B cell (primary cell): ENCODE measurements at regions not wholly inside any gene's neighbourhood (a gene's known extent, or its start where the extent isn't known, plus 50 kb on each side); places are given as distances from the start of the nearest gene placed in this dataset.

Source experiments
- ATAC-seq: fragments of 200-7000 bp; cut with Tn5 transposase; one replicate; pipeline ENCODE4 v1.10.0; 2021; ENCODE audit warnings: low read depth, mild to moderate bottlenecking, moderate number of reproducible peaks, moderate library complexity
- CTCF ChIA-PET: fragments of 350-600 bp; sonication (Branson Sonifier 250); formaldehyde crosslinking; loops from one replicate; lab custom pipeline; 2021; ENCODE audit warnings: antibody characterized with exemption, inconsistent platforms; lab: Charles Lee
- POLR2A ChIA-PET: fragments of 350-600 bp; sonication (Branson Sonifier 250); formaldehyde crosslinking; loops from one replicate; lab custom pipeline; 2021; ENCODE audit warnings: antibody characterized with exemption; lab: Charles Lee
- DNase-seq: peaks from one replicate; pipeline ENCODE4 v3.0.0; 2013
- H2AFZ ChIP-seq: 2 replicates; pipeline ENCODE4 v1.6.1; 2012; ENCODE audit warnings: mild to moderate bottlenecking, low read depth, low read length; ENCODE audit not compliant: insufficient read depth, poor library complexity, severe bottlenecking
- H3K27ac ChIP-seq, 2 donors: 1 replicate in 1 of 2; 2 replicates in 1 of 2; pipeline ENCODE4 v1.5.1; 2012 to 2013; ENCODE audit warnings: low read length in 2 of 2, mild to moderate bottlenecking in 2 of 2, moderate library complexity in 1 of 2
- H3K27me3 ChIP-seq, 4 experiments: fragments of 200-600 bp in 1 of 4; sonication (generic) in 1 of 4; replicated peaks in 1 of 4; 1 replicate in 2 of 4; 2 replicates in 2 of 4; pipeline versions ENCODE4 v1.6.1 to v1.7.0; 2013 to 2016; ENCODE audit warnings: low read length in 3 of 4, mild to moderate bottlenecking in 2 of 4, mixed read lengths in 1 of 4, moderate library complexity in 1 of 4; ENCODE audit not compliant: insufficient read depth in 4 of 4, control insufficient read depth in 3 of 4; ENCODE audit errors: control extremely low read depth in 1 of 4
- H3K36me3 ChIP-seq, 2 experiments: replicated peaks in 1 of 2; 1 replicate in 1 of 2; 2 replicates in 1 of 2; pipeline versions ENCODE4 v1.6.1 to v1.7.1; 2013; ENCODE audit warnings: low read length in 1 of 2; ENCODE audit not compliant: insufficient read depth in 2 of 2, control insufficient read depth in 1 of 2; ENCODE audit errors: control extremely low read depth in 1 of 2, extremely low read depth in 1 of 2
- H3K4me1 ChIP-seq, 2 donors: fragments of 200-600 bp in 1 of 2; sonication (generic) in 1 of 2; 1 replicate in 1 of 2; 2 replicates in 1 of 2; pipeline versions ENCODE4 v1.5.1 to v1.6.1; 2013 to 2017; ENCODE audit warnings: low read length in 2 of 2; ENCODE audit not compliant: control insufficient read depth in 2 of 2, insufficient read depth in 2 of 2
- H3K4me2 ChIP-seq: replicated peaks from 2 replicates; pipeline ENCODE3; 2012; ENCODE audit warnings: mild to moderate bottlenecking, low read depth, low read length; ENCODE audit not compliant: poor library complexity, severe bottlenecking
- H3K4me3 ChIP-seq, 5 experiments: fragments of 200-600 bp in 1 of 5; sonication (generic) in 1 of 5; 1 replicate in 3 of 5; 2 replicates in 2 of 5; pipeline versions ENCODE4 v1.5.1 to v1.7.0; 2011 to 2016; ENCODE audit warnings: low read length in 4 of 5, mild to moderate bottlenecking in 4 of 5, low read depth in 2 of 5, control low read depth in 1 of 5, moderate library complexity in 1 of 5; ENCODE audit not compliant: insufficient read depth in 1 of 5; ENCODE audit errors: control extremely low read depth in 1 of 5, extremely low read depth in 1 of 5
- H3K79me2 ChIP-seq: fragments of 200-600 bp; sonication (generic); one replicate; pipeline ENCODE4 v1.6.0; 2016; ENCODE audit warnings: low read length; ENCODE audit not compliant: control insufficient read depth, insufficient read depth
- H3K9ac ChIP-seq: fragments of 200-600 bp; sonication (generic); 2 replicates; pipeline ENCODE4 v1.6.1; 2017; ENCODE audit warnings: mild to moderate bottlenecking, low read length, moderate library complexity
- H3K9me3 ChIP-seq, 3 donors: one replicate each; pipeline versions ENCODE4 v1.6.1 to v1.7.1; 2013; ENCODE audit warnings: low read length in 2 of 3; ENCODE audit not compliant: control insufficient read depth in 2 of 3, insufficient read depth in 1 of 3; ENCODE audit errors: control extremely low read depth in 1 of 3
- H4K20me1 ChIP-seq: 2 replicates; pipeline ENCODE4 v1.6.0; 2012; ENCODE audit warnings: mild to moderate bottlenecking, low read length; ENCODE audit not compliant: insufficient read depth, control insufficient read depth, poor library complexity, severe bottlenecking
- H3K27ac Mint-ChIP-seq: one replicate; pipeline ENCODE4 v1.8.0; 2021; ENCODE audit warnings: mixed read lengths
- H3K27me3 Mint-ChIP-seq: one replicate; pipeline ENCODE4 v1.8.0; 2021; ENCODE audit warnings: mixed read lengths
- H3K4me1 Mint-ChIP-seq: one replicate; pipeline ENCODE4 v1.8.0; 2021; ENCODE audit warnings: mixed read lengths
- H3K4me3 Mint-ChIP-seq: one replicate; pipeline ENCODE4 v1.8.0; 2021; ENCODE audit warnings: mixed read lengths
- H3K9me3 Mint-ChIP-seq: one replicate; pipeline ENCODE4 v1.8.0; 2022; ENCODE audit warnings: mixed read lengths; ENCODE audit not compliant: insufficient read depth
- EZH2 ChIP-seq: IDR thresholded peaks from 2 replicates; pipeline ENCODE4 v1.6.1; 2012; ENCODE audit warnings: borderline replicate concordance, low read depth, mild to moderate bottlenecking, moderate library complexity, low read length; ENCODE audit not compliant: insufficient read depth, poor library complexity, severe bottlenecking
- WGBS: methylation state at CpG from one replicate; pipeline ENCODE4 v1.1.5; 2013; ENCODE audit warnings: missing lambda C conversion rate; ENCODE audit not compliant: insufficient coverage; 5-methylcytosine and 5-hydroxymethylcytosine counted together
- intact Hi-C: fragments of 100-400 bp; cut with micrococcal nuclease; formaldehyde crosslinking; loops from one replicate; pipeline ENCODE4 v1.10.0; 2022
- TF ChIP-seq, protein P1 (sequence below): fragments of 200-600 bp; IDR thresholded peaks from one replicate; pipeline ENCODE4 v1.8.0; 2022; ENCODE audit warnings: antibody characterized with exemption, mild to moderate bottlenecking

DNA sequence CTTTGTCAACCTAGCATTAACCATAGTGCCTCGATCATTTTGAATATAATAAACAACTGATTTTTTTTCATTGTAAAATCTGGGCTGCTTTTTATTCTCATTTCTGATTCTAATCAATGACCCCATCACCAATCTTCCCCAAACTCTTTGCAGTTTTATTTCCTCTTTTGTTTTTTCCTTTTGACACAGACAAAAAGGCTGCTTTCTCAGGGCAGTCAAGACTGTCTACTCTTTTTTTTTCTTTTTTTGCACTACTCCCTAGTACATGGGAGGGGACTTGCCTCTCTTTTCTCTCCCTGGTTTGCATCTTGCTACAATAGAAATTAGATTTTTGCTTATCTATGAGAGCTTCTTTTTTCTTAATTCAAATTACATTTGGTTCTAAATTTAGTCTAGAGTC, 987.9 kb downstream of the ADGRL2 start:
- TF ChIP-seq, protein P1, sequence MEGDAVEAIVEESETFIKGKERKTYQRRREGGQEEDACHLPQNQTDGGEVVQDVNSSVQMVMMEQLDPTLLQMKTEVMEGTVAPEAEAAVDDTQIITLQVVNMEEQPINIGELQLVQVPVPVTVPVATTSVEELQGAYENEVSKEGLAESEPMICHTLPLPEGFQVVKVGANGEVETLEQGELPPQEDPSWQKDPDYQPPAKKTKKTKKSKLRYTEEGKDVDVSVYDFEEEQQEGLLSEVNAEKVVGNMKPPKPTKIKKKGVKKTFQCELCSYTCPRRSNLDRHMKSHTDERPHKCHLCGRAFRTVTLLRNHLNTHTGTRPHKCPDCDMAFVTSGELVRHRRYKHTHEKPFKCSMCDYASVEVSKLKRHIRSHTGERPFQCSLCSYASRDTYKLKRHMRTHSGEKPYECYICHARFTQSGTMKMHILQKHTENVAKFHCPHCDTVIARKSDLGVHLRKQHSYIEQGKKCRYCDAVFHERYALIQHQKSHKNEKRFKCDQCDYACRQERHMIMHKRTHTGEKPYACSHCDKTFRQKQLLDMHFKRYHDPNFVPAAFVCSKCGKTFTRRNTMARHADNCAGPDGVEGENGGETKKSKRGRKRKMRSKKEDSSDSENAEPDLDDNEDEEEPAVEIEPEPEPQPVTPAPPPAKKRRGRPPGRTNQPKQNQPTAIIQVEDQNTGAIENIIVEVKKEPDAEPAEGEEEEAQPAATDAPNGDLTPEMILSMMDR = no peak
- no peak for TF ChIP-seq EZH2
- no peak overlapping the region for H2AFZ ChIP-seq

DNA sequence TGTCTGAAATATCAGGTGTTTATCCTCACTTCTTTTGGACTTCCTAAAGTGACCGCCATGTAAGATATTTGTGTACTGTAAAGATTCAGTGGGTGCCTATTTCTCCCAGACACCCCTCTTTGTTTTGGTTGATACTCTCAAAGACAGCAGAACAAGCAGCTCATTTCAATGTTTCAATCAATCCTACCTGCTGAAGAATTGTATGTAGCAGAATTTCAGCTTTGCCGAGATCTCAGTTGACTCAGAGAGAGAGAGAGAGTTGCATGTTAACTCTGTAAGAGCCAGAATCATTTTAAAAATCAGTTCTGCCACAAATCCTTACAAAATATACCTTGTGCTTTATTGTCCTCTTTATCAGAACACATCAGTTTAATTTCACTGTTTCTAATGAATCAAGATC, 987.3 kb downstream of the ADGRL2 start:
- Histone ChIP-seq H3K4me1 (no peaks in the 10 kb centered on the region), H3K9ac (no peak overlapping the region), H3K27me3 (no peaks in the 10 kb centered on the region), H3K79me2 (no peaks in the 10 kb centered on the region), H4K20me1 (no peaks in the 10 kb centered on the region), H3K36me3 (no peaks in the 10 kb centered on the region), H3K27ac (no peak overlapping the region), H2AFZ (no peak overlapping the region), H3K4me2 (no peak overlapping the region), H3K9me3 (peaks cover 0 to 6% (median 2%) of the 10 kb centered on the region in 3 donors), H3K4me3 (no peak overlapping the region)
- ChIA-PET CTCF (no interaction called here), POLR2A (no interaction called here)
- WGBS = no CpG with 5 or more reads among the region's 2 CpGs
- Mint-ChIP-seq H3K27ac (no peak overlapping the region), H3K4me1 (no peaks in the 10 kb centered on the region), H3K4me3 (no peak overlapping the region), H3K27me3 (no peaks in the 10 kb centered on the region), H3K9me3 (peaks cover 10% of the 10 kb centered on the region)
- ATAC-seq = no peak
- no peak for DNase-seq
- TF ChIP-seq, protein P1 = no peak
- intact Hi-C loops = no loop called here

More for the DNA sequence above, 987.9 kb downstream of the ADGRL2 start:
- ChIA-PET CTCF (no interaction called here), POLR2A (no interaction called here)
- intact Hi-C loops = no loop called here
- no peaks in the 10 kb centered on the region for H3K4me1 Mint-ChIP-seq
- Histone ChIP-seq H3K9ac (no peak overlapping the region), H3K4me2 (no peak overlapping the region), H3K79me2 (no peaks in the 10 kb centered on the region), H3K27ac (no peak overlapping the region), H3K36me3 (no peaks in the 10 kb centered on the region), H3K9me3 (peaks cover 0 to 6% (median 2%) of the 10 kb centered on the region in 3 donors), H3K4me3 (no peak overlapping the region), H4K20me1 (no peaks in the 10 kb centered on the region), H3K4me1 (no peaks in the 10 kb centered on the region), H3K27me3 (no peaks in the 10 kb centered on the region)
- no peaks in the 10 kb centered on the region for H3K27me3 Mint-ChIP-seq
- no peak for ATAC-seq
- WGBS = no CpG with 5 or more reads among the region's 1 CpG
- no peak for DNase-seq
- no peak overlapping the region for H3K27ac Mint-ChIP-seq
- no peak overlapping the region for H3K4me3 Mint-ChIP-seq
- H3K9me3 Mint-ChIP-seq = peaks cover 10% of the 10 kb centered on the region
